DMS 273 (cell line): ENCODE measurements at regions not wholly inside any gene's neighbourhood (a gene's known extent, or its start where the extent isn't known, plus 50 kb on each side); places are given as distances from the start of the nearest gene placed in this dataset.

ENCODE experiments used
- DNase-seq: peaks from one replicate; lab custom pipeline; 2025; ENCODE audit not compliant: unreplicated experiment; lab: John Stamatoyannopoulos, UW

DNA sequence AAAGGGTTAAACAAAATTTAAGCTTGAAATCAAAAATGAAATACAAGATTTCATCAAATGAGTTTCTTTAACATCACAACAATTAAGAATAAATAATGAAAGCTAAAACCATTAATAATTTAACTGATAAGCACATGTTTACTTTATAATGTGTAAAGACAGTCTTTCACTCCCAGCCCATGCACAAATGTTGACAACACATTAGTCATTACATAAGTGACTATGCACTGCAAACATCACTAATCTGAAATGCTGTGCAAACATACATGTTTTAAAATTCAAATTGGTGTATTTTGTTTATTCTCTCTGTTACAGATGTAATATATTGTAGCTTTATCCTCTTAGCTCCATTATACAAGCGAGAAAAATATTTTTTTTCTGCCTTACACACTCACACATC lies 220.6 kb upstream of the CPXCR1 start:
- no peak for DNase-seq

DNA sequence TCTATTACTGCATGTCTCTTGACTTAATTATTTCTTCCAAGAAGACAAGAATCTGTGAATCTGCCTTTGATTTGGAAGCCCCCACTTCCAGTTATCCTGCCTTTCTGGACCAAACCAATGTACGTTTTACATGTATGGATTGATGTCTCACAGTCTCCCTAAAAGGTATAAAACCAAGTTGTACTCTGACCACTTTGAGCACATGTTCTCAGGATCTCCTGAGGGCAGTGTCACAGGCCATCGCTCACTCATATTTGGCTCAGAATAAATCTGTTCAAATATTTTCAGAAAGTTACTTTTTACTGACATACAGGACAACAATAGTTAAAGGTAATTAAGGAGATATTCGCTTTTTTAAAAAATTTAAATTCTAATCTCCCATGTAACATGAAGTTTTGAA lies 188.6 kb upstream of the CPXCR1 start:
- no peak for DNase-seq

DNA sequence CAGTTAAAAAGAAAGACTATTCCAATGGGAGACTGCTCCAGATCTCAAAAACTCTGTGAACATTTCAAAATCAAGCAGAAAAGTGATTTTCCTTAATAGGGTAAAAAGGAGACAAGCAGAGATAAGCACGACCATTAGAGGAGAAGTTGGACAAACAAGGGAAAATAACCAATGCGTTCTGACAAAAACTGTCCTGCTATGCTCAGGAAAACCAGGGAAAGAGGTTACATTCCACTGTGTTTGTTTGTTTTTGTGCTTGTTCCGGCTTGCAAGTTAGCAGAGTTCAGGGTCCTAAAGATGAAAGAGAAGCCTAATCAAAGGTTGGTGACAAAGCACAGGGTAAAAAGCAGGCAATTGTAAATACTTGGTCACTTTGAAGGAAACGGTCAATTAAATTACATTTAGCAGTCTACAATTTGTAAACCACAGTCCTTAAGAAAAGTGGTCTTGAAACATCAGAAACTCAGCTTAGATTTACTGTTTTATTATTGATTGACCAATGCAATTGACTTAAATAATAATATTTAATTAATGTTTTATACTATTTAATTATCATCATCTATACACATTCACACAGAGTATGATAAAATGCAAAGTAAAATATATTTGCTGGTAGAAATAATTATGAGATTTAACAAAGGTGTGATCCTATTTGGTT lies 186.2 kb upstream of the CPXCR1 start:
- DNase-seq: no peak

DNA sequence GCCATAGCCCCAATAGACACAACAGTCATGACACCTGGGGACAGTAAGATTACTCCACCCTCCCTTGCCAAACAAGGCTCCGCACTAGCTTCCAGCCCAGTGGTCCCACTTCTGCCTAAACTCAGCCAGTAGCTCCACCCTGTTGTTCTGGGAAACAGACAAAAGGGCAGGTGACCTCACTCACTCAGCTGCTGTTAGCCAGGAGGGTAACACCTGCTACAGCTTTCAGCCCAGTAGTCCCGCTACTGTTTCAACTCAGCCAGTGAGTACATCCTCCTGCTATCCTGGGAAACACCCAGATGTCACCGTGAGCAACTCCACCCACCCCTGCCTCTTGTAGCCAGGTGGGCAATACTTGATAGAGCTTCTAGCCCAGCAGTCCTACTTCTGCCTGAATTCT lies 162.7 kb upstream of the CPXCR1 start:
- DNase-seq: no peak

DNA sequence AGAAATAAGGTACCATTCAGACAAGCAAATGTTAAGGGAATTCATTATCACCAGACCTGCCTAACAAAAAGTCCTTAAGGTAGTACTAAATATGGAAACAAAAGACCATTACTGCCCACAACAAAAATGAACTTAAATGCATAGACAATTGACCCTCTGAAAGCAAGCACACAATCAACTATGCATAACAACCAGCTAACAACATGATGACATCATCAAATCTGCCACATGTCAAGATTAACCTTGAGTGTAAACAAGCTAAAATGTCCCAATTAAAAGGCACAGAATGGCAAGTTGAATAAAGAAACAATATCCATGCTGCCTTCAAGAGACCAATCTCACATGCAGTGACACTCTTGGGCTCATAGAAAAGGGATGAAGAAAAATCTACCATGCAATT lies 160.7 kb upstream of the CPXCR1 start:
- no peak for DNase-seq

DNA sequence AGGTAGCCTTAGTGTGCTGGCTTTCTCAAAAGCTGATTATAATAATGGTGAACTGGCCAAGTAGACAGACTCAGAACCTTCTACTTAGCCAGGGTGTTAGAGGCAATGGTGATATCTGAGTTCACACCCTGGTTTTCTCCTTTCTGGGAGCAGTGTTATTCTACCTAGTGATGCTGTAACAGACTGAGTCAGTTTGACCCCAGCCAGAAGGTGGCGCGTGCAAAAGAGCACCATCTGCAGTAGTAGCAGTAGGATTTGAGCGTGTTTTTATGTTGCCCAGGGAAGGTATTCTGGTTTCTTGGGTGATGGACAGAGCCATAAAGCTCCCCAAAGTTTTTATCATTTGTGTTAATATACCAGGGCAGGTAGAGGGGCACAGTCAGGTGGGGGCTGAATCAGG lies 143.8 kb upstream of the CPXCR1 start:
- no peak for DNase-seq

DNA sequence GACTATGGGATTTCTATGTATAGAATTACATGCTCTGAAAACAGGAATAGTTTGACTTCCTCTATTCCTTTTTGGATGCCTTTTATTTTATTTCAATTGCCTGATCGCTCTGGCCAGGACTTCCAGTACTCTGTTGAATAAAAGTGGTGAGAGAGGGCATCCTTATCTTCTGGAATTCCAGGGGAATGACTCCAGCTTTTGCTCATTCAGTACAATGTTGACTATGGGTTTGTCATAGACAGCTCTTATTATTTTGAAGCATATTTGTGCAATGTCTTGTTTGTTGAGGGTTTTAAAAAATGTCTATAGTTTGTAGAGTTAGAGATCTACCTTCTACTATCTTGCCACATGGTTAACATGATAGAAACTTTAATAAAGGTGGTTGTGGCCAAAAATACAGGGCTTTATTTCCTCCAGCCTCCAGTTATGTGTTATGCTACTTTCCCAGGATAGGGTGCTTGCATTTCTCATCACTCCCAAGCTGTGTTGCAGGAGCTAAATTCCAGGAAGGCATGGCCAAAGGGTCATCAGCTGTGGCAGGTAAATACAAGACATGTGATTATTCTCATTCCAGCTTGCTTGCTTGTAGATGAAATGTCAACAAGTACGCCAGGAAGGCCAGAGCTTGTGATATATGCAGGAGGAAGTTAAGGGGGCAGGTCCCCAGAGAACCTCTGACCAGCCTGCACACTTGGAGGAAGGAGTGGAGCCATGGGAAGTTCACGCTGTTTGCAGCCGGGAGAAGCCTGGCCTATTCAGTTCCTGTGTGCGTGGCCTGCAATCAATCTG lies 142.4 kb upstream of the CPXCR1 start:
- DNase-seq: no peak

DNA sequence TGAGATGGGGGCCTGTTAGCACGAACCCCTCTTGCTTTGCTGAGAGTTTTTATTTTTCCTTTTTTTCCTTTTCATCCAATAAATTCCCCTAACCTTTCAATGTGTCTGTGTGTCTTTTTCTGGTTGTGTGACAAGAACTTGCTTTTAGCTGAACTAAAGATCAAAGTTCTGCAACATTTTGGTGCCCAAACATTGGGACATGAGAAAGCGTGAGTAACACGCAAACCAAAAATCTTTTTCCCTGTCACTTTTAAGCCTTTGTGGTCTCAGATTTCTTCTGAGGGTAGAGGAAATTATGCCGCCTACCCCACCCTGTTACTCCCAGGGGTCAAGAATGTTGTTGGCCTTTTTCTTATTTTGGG lies 141.8 kb upstream of the CPXCR1 start:
- DNase-seq: no peak

DNA sequence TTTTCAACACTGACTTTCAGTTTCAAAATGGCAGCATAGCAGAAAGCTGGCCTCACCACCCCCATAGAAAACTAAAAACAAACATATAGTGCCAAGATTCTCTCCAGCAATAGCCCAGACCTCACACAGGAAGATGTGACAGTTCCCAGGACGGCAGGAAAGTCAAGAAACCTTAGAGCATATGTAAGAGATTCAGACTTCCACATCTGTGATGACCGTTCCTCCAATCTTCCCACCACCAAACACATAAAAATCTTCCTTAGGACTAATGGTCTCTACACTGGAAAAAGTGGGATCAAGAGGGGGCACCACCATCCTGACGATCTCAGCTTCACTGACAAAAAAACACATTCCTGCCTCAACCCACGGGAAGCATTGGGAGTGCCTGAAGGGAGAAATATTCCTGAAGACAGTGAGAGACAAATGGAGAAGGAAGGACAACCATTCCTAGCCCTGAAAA lies 134.1 kb upstream of the CPXCR1 start:
- DNase-seq: no peak

DNA sequence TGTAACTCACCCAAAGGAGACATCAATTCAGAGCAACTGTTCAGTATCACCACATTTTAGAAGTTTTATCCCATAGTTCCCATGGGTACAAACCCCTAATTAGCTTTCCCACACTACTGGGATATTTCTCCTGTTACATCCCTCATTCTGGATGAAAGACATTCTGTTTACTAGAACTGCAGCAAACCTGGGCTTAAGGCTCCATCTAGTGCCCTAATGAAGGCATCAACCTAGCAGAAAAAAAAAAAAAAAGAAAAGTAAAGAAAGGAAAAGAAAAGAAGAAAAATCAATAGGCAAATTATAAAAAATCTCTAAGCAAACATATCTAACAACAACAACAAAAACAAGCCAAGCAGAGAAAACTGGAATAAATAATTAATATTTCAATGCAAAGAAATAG lies 133.7 kb upstream of the CPXCR1 start:
- DNase-seq: peak; percentile 55

DNA sequence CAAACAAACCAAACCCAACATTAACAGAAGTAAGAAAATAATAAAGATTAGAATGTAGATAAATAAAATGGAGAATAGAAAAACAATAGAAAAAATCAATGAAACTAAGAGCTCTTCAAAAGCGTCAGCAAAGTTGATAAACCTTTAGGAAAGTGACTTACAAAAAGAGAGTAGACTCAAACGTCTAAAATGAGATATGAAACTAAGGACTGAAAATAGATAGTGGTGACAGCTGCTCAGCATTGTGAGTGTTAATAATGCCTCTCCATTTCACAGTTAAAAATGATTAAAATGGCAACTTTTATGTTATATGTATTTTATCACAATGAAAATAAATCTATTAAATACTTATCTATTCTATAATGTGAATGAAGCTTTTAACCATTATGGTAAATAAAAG lies 125.7 kb upstream of the CPXCR1 start:
- DNase-seq: no peak

DNA sequence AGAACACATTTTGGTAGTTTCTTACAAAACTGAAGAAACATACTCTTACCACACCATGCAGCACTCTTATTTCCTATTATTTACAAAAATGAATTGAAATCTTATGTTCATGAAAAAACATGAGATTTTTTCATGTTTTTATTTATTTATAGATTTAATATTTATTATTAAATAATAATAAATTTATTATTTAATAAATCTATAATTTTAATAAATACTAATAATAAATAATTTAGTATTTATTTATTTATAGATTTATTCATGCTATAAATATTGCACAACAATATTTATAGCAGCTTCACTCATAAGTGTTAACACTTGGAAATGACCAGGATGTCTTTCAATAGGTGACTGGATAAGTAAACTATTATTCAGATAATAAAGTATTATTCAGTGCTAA lies 91.6 kb upstream of the CPXCR1 start:
- no peak for DNase-seq

DNA sequence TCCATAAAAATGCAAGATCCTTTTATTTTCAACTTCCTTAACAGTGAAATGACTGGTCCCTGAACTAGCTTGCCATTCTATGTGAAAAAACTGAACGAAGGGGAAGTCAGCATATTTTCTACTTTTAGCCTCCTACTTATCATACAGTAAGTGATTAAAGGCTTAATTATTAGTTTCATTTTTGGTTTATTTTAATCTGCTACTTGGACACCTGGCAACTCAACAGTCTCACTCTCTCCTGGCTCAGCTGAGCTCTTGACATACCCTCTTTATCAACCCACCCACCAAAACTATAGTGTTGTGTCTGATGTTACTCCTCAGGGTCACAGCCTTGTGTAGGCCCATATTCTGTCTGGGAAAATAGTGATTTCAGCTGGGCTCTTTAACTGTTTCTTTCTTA lies 86.2 kb upstream of the CPXCR1 start:
- DNase-seq: no peak

DNA sequence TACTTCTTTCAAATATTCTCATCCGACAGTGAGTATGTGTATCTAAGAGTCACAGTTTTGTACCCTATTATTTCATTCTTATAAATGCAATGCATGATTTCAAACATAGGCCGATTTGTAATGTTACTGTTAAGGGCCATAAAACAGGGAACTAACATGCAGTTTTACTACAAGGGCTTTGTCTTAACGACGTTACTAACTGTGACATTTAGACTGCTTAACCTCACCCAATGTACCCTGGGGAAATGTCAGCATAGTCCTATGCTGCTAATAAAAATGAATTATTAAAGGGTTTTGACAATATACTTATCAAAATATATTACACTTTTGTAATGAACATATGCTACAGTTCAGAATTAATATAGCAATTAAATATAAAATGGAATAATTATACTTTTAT lies 74.8 kb upstream of the CPXCR1 start:
- DNase-seq: no peak
